Neural crest cell (in vitro differentiated cells): ENCODE measurements at regions not wholly inside any gene's neighbourhood (a gene's known extent, or its start where the extent isn't known, plus 50 kb on each side); places are given as distances from the start of the nearest gene placed in this dataset.

Source experiments
- DNase-seq: peaks from one replicate; pipeline ENCODE4 v3.0.0; 2021; ENCODE audit warnings: low read depth, mixed read lengths, low spot score
- H3K27ac Mint-ChIP-seq: one replicate; pipeline ENCODE4 v1.8.0; 2021; ENCODE audit warnings: mild to moderate bottlenecking, mixed read lengths; ENCODE audit not compliant: unreplicated experiment
- H3K27me3 Mint-ChIP-seq: 2 replicates; pipeline ENCODE4 v1.8.0; 2021; ENCODE audit warnings: low read depth, mild to moderate bottlenecking, mixed read lengths
- H3K36me3 Mint-ChIP-seq: 2 replicates; pipeline ENCODE4 v1.8.0; 2021; ENCODE audit warnings: low read depth, mild to moderate bottlenecking, mixed read lengths
- H3K4me1 Mint-ChIP-seq: 2 replicates; pipeline ENCODE4 v1.8.0; 2021; ENCODE audit warnings: mixed read lengths
- H3K4me3 Mint-ChIP-seq: one replicate; pipeline ENCODE4 v1.8.0; 2021; ENCODE audit warnings: mild to moderate bottlenecking, mixed read lengths
- H3K9me3 Mint-ChIP-seq: 2 replicates; pipeline ENCODE4 v1.8.0; 2021; ENCODE audit warnings: mixed read lengths
- CTCF ChIP-seq: fragments of 200-600 bp; sonication (generic); conservative IDR thresholded peaks from 2 replicates; pipeline ENCODE4 v1.5.0; 2021; ENCODE audit warnings: antibody characterized with exemption, mild to moderate bottlenecking

- H3K4me3 Mint-ChIP-seq, result no peak overlapping the region
- no peak for DNase-seq
- no peak overlapping the region for H3K27ac Mint-ChIP-seq
- H3K27me3 Mint-ChIP-seq, result no peaks in the 10 kb centered on the region
- H3K36me3 Mint-ChIP-seq, result no peaks in the 10 kb centered on the region
- H3K9me3 Mint-ChIP-seq, result peaks cover 10% of the 10 kb centered on the region
- no peaks in the 10 kb centered on the region for H3K4me1 Mint-ChIP-seq
- TF ChIP-seq CTCF, result no peak
These were observed 57.0 kb upstream of the MSN start for GRCh38 chrX:65610481-65610880.

- Mint-ChIP-seq H3K36me3 (no peaks in the 10 kb centered on the region), H3K9me3 (peaks cover 13% of the 10 kb centered on the region), H3K4me1 (no peaks in the 10 kb centered on the region), H3K27ac (no peak overlapping the region), H3K4me3 (no peak overlapping the region), H3K27me3 (peaks cover 2% of the 10 kb centered on the region)
- no peak for TF ChIP-seq CTCF
- no peak for DNase-seq
These were observed 57.4 kb upstream of the MSN start for GRCh38 chrX:65610040-65610439.

GRCh38 chrX:65609237-65609636 lies 58.2 kb upstream of the MSN start:
- TF ChIP-seq CTCF, result no peak
- H3K27me3 Mint-ChIP-seq, result peaks cover 2% of the 10 kb centered on the region
- DNase-seq, result no peak
- H3K9me3 Mint-ChIP-seq, result peaks cover 13% of the 10 kb centered on the region
- H3K4me1 Mint-ChIP-seq, result no peaks in the 10 kb centered on the region
- no peaks in the 10 kb centered on the region for H3K36me3 Mint-ChIP-seq
- no peak overlapping the region for H3K4me3 Mint-ChIP-seq
- no peak overlapping the region for H3K27ac Mint-ChIP-seq

GRCh38 chrX:65608026-65608425 lies 59.4 kb upstream of the MSN start:
- no peaks in the 10 kb centered on the region for H3K36me3 Mint-ChIP-seq
- H3K4me1 Mint-ChIP-seq, result no peaks in the 10 kb centered on the region
- no peak overlapping the region for H3K4me3 Mint-ChIP-seq
- no peak for TF ChIP-seq CTCF
- peaks cover 2% of the 10 kb centered on the region for H3K27me3 Mint-ChIP-seq
- DNase-seq, result no peak
- H3K27ac Mint-ChIP-seq, result no peak overlapping the region
- peaks cover 12% of the 10 kb centered on the region for H3K9me3 Mint-ChIP-seq

- Mint-ChIP-seq H3K27ac (no peak overlapping the region), H3K9me3 (peaks cover 11% of the 10 kb centered on the region), H3K27me3 (peaks cover 2% of the 10 kb centered on the region), H3K36me3 (no peaks in the 10 kb centered on the region), H3K4me3 (no peak overlapping the region), H3K4me1 (no peaks in the 10 kb centered on the region)
- TF ChIP-seq CTCF, result no peak
- no peak for DNase-seq
These were observed 60.2 kb upstream of the MSN start for GRCh38 chrX:65607070-65607742.

- no peak for DNase-seq
- TF ChIP-seq CTCF, result no peak
- H3K27ac Mint-ChIP-seq, result no peak overlapping the region
- peaks cover 7% of the 10 kb centered on the region for H3K9me3 Mint-ChIP-seq
- H3K36me3 Mint-ChIP-seq, result no peaks in the 10 kb centered on the region
- H3K27me3 Mint-ChIP-seq, result peaks cover 2% of the 10 kb centered on the region
- no peaks in the 10 kb centered on the region for H3K4me1 Mint-ChIP-seq
- no peak overlapping the region for H3K4me3 Mint-ChIP-seq
These were observed 65.3 kb upstream of the MSN start for GRCh38 chrX:65602221-65602560.
